PC-9 (cell line): ENCODE measurements at regions not wholly inside any gene's neighbourhood (a gene's known extent, or its start where the extent isn't known, plus 50 kb on each side); places are given as distances from the start of the nearest gene placed in this dataset.

Experiments used
- BruUV-seq: library from RNA; stranded (reverse); fragments of 400-500 nt; replicated peaks from 2 replicates; lab custom pipeline; 2021; lab: Mats Ljungman, UMichigan
- CTCF ChIA-PET: fragments of 300-600 bp; sonication (Branson Sonifier 250); formaldehyde crosslinking; loops from one replicate; lab custom pipeline; 2022; ENCODE audit warnings: antibody characterized with exemption; lab: Charles Lee
- POLR2A ChIA-PET: fragments of 300-600 bp; sonication (Branson Sonifier 250); formaldehyde crosslinking; loops from one replicate; lab custom pipeline; 2022; ENCODE audit warnings: antibody characterized with exemption; ENCODE audit not compliant: unreplicated experiment; lab: Charles Lee
- DNase-seq, 2 experiments: peaks; one replicate each; pipeline versions ENCODE4 v3.0.0 to v3.0.0-alpha.2; 2015 to 2022; ENCODE audit warnings: mixed read lengths in 1 of 2
- H2AFZ ChIP-seq: fragments of 200-600 bp; sonication (generic); 2 replicates; pipeline ENCODE4 v1.8.1; 2017; ENCODE audit warnings: antibody characterized with exemption
- H3F3A ChIP-seq: fragments of 200-600 bp; sonication (generic); 2 replicates; pipeline ENCODE4 v1.8.1; 2017; ENCODE audit warnings: antibody characterized with exemption, mild to moderate bottlenecking, low read depth; ENCODE audit not compliant: insufficient read depth
- H3K27ac ChIP-seq: fragments of 200-600 bp; sonication (generic); 2 replicates; pipeline ENCODE4 v1.6.1; 2016; ENCODE audit warnings: mixed run types
- H3K27me3 ChIP-seq: fragments of 200-600 bp; sonication (generic); 2 replicates; pipeline ENCODE4 v1.6.1; 2016; ENCODE audit warnings: low read depth, mixed run types; ENCODE audit not compliant: insufficient read depth
- H3K36me3 ChIP-seq: fragments of 200-600 bp; sonication (generic); 2 replicates; pipeline ENCODE4 v1.6.1; 2016; ENCODE audit warnings: low read depth, mixed run types
- H3K4me1 ChIP-seq: fragments of 200-600 bp; sonication (generic); replicated peaks from 2 replicates; pipeline ENCODE4 v1.6.1; 2016; ENCODE audit warnings: mixed run types; ENCODE audit not compliant: insufficient read depth
- H3K4me2 ChIP-seq: fragments of 200-600 bp; sonication (generic); 2 replicates; pipeline ENCODE4 v1.6.1; 2017; ENCODE audit warnings: mixed run types
- H3K4me3 ChIP-seq: fragments of 200-600 bp; sonication (generic); 2 replicates; pipeline ENCODE4 v1.6.1; 2016; ENCODE audit warnings: mixed run types
- H3K79me2 ChIP-seq: fragments of 200-600 bp; sonication (generic); 2 replicates; pipeline ENCODE4 v1.6.1; 2017; ENCODE audit warnings: low read depth, mixed run types
- H3K9me2 ChIP-seq: fragments of 200-600 bp; sonication (generic); 2 replicates; pipeline ENCODE4 v1.8.1; 2017; ENCODE audit warnings: mild to moderate bottlenecking; ENCODE audit not compliant: insufficient read depth
- H3K9me3 ChIP-seq: fragments of 200-600 bp; sonication (generic); 2 replicates; pipeline ENCODE4 v1.8.1; 2016; ENCODE audit warnings: low read depth; ENCODE audit not compliant: insufficient read depth
- H4K20me1 ChIP-seq: fragments of 200-600 bp; sonication (generic); 2 replicates; pipeline ENCODE4 v1.8.1; 2017; ENCODE audit not compliant: insufficient read depth
- EZH2 ChIP-seq: fragments of 200-600 bp; sonication (generic); IDR thresholded peaks from 2 replicates; pipeline ENCODE4 v1.8.0; 2017; ENCODE audit warnings: antibody characterized with exemption, low read depth
- intact Hi-C: fragments of 100-400 bp; cut with micrococcal nuclease; formaldehyde crosslinking; loops from one replicate; pipeline ENCODE4 v1.10.0; 2022; ENCODE audit not compliant: unreplicated experiment
- TF ChIP-seq, protein P1 (sequence below): fragments of 200-600 bp; sonication (generic); conservative IDR thresholded peaks from 2 replicates; pipeline ENCODE4 v1.6.1; 2017; ENCODE audit warnings: mixed run types, antibody characterized with exemption, mild to moderate bottlenecking, moderate library complexity

DNA sequence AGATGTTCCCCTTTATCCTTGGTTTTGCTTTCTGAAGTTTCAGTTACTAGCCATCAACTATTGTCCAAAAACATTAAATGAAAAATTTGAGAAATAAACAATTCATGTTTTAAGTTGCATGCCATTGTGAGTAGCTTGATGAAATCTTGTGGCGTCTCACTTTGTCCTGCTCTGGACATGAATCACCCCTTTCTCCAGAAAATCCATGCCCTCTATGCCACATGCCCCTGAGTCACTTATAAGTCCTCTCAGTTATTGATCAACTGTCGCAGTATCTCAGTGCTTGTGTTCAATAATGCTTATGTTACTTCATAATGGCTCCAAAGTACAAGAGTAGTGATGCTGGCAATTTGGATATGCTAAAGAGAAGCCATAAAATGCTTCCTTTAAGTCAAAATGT lies 208.0 kb upstream of the FERD3L start:
- H2AFZ ChIP-seq: no peak overlapping the region
- H3K9me3 ChIP-seq: no peaks in the 10 kb centered on the region; the same call in 1 of the 2 replicates
- no peaks in the 10 kb centered on the region for H3K79me2 ChIP-seq
- H3K4me1 ChIP-seq: no peaks in the 10 kb centered on the region
- H3K9me2 ChIP-seq: peaks cover 4% of the 10 kb centered on the region; the same call in 1 of the 2 replicates
- DNase-seq: no peak
- no peak overlapping the region for H3K4me3 ChIP-seq
- ChIA-PET CTCF (no interaction called here), POLR2A (no interaction called here)
- TF ChIP-seq EZH2: no peak
- TF ChIP-seq, protein P1, sequence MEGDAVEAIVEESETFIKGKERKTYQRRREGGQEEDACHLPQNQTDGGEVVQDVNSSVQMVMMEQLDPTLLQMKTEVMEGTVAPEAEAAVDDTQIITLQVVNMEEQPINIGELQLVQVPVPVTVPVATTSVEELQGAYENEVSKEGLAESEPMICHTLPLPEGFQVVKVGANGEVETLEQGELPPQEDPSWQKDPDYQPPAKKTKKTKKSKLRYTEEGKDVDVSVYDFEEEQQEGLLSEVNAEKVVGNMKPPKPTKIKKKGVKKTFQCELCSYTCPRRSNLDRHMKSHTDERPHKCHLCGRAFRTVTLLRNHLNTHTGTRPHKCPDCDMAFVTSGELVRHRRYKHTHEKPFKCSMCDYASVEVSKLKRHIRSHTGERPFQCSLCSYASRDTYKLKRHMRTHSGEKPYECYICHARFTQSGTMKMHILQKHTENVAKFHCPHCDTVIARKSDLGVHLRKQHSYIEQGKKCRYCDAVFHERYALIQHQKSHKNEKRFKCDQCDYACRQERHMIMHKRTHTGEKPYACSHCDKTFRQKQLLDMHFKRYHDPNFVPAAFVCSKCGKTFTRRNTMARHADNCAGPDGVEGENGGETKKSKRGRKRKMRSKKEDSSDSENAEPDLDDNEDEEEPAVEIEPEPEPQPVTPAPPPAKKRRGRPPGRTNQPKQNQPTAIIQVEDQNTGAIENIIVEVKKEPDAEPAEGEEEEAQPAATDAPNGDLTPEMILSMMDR: no peak
- no peak overlapping the region for H3K4me2 ChIP-seq
- BruUV-seq: no TSS peak
- H4K20me1 ChIP-seq: no peaks in the 10 kb centered on the region; the same call in 1 of the 2 replicates
- H3K27me3 ChIP-seq: no peaks in the 10 kb centered on the region
- no peaks in the 10 kb centered on the region for H3F3A ChIP-seq
- intact Hi-C loops: no loop called here
- no peaks in the 10 kb centered on the region for H3K36me3 ChIP-seq
- no peak overlapping the region for H3K27ac ChIP-seq

DNA sequence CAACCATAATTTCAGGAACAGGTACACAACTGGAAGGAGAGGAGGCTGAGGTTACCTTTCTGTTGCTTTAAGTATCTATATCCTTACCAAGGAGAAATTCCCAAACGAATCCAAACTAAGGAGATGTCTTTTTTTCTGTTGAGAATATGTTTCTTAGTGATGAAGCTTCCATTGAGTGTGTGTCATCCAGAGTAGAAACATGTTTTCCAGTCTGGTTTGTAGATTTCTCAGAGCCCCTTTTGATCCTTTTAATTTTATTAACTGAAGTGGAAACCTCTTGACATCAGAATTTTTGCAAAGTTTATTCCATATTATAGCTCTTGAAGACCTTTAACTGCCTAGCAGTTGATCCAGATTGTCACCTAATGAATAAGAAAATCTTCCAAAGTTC lies 207.1 kb upstream of the FERD3L start:
- H3K4me3 ChIP-seq: no peak overlapping the region
- H3K79me2 ChIP-seq: no peaks in the 10 kb centered on the region
- H4K20me1 ChIP-seq: no peaks in the 10 kb centered on the region; the same call in 1 of the 2 replicates
- DNase-seq: no peak
- ChIA-PET POLR2A (no interaction called here), CTCF (interaction anchor here (0.6 to 1.1 kb wide), 2 partner anchors 136 to 140 kb away, joined by 4 to 5 read pairs; no protein-coding TSS in a partner anchor)
- no peak for TF ChIP-seq EZH2
- TF ChIP-seq, protein P1: no peak
- no peaks in the 10 kb centered on the region for H3K27me3 ChIP-seq
- no peaks in the 10 kb centered on the region for H3K4me1 ChIP-seq
- intact Hi-C loops: no loop called here
- no peaks in the 10 kb centered on the region; the same call in 1 of the 2 replicates for H3K9me3 ChIP-seq
- no peak overlapping the region for H3K27ac ChIP-seq
- BruUV-seq: no TSS peak
- H3K36me3 ChIP-seq: no peaks in the 10 kb centered on the region
- no peak overlapping the region for H2AFZ ChIP-seq
- H3F3A ChIP-seq: no peaks in the 10 kb centered on the region
- H3K4me2 ChIP-seq: no peak overlapping the region
- peaks cover 4% of the 10 kb centered on the region; the same call in 1 of the 2 replicates for H3K9me2 ChIP-seq

DNA sequence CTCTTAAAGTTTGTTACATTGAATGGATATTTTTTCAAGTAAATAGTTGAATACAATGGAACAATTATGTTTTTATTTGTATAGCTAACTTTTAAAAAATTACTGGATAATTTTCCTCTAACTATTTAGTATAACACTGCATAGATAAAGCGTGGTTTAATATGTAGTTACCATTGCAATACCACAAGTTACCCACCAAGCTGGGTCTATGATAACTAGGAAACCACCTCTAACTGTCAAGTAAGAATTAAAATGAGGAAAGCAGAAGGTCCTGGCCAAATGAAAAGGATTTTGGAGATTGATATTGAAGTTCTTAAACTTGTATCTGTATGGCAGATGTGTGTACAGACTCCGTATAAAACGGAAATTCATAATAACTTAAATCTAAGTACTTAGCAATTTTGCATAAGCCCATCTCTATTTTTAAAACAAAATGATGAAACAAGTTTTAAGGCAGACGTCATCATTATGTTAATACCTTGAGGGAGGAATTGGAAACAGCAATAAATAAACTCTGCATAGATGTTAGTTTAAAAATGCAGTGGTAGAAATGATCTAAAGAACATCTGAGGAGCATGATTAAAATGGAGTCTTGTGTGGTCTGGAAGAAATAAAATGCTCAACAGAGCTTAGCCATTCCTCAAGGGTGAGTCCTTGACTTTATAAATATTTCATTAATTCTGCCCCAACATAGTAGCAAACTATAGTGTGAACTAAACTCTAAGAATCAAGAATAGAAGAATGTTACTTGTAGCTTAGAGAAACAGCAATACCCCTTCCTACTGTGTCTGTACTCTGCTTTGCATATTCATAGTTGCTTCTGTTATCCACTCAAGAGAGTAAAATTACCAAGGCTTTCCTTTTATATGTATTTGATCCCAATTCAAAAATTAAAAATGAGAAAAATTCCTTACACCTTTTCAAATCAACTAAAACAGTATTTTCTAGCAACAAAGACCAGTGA lies 206.4 kb upstream of the FERD3L start:
- Histone ChIP-seq H3K27me3 (no peaks in the 10 kb centered on the region), H3K79me2 (no peaks in the 10 kb centered on the region), H3K9me2 (peaks cover 4% of the 10 kb centered on the region; the same call in 1 of the 2 replicates), H3K9me3 (no peaks in the 10 kb centered on the region; the same call in 1 of the 2 replicates), H3F3A (no peaks in the 10 kb centered on the region), H2AFZ (no peak overlapping the region), H3K36me3 (no peaks in the 10 kb centered on the region), H3K4me3 (no peak overlapping the region), H3K4me1 (no peaks in the 10 kb centered on the region), H3K27ac (no peak overlapping the region), H3K4me2 (no peak overlapping the region), H4K20me1 (no peaks in the 10 kb centered on the region; the same call in 1 of the 2 replicates)
- intact Hi-C loops: no loop called here
- no peak for DNase-seq
- ChIA-PET POLR2A (no interaction called here), CTCF (interaction anchor here (1.1 kb wide), 1 partner anchor 140 kb away, joined by 4 read pairs; no protein-coding TSS in a partner anchor)
- BruUV-seq: no TSS peak
- TF ChIP-seq, protein P1: no peak
- TF ChIP-seq EZH2: no peak
